HUES64 (cell line): ENCODE measurements at regions not wholly inside any gene's neighbourhood (a gene's known extent, or its start where the extent isn't known, plus 50 kb on each side); places are given as distances from the start of the nearest gene placed in this dataset.

Source experiments
- H3K27ac ChIP-seq: 2 replicates; pipeline ENCODE4 v1.7.0; 2013; ENCODE audit warnings: low read depth, low read length, inconsistent platforms
- H3K27me3 ChIP-seq: 2 replicates; pipeline ENCODE4 v1.6.1; 2013; ENCODE audit warnings: mild to moderate bottlenecking, low read length; ENCODE audit not compliant: insufficient read depth
- H3K36me3 ChIP-seq: 2 replicates; pipeline ENCODE4 v1.6.1; 2013; ENCODE audit warnings: mild to moderate bottlenecking, low read length; ENCODE audit not compliant: insufficient read depth
- H3K4me1 ChIP-seq: 2 replicates; pipeline ENCODE4 v1.6.1; 2013; ENCODE audit warnings: mild to moderate bottlenecking, low read length, moderate library complexity; ENCODE audit not compliant: insufficient read depth
- H3K4me3 ChIP-seq: 2 replicates; pipeline ENCODE4 v1.5.1; 2013; ENCODE audit warnings: mild to moderate bottlenecking, low read length, moderate library complexity
- H3K9ac ChIP-seq: 2 replicates; pipeline ENCODE4 v1.6.1; 2013; ENCODE audit warnings: mild to moderate bottlenecking, low read depth, low read length
- H3K9me3 ChIP-seq: 2 replicates; pipeline ENCODE4 v1.6.1; 2013; ENCODE audit warnings: low read depth, low read length; ENCODE audit not compliant: insufficient read depth
- WGBS: fragments of 150-250, 120-280 bp; methylation state at CpG from one replicate; pipeline ENCODE4 v1.1.7; 2013; ENCODE audit warnings: missing lambda C conversion rate; 5-methylcytosine and 5-hydroxymethylcytosine counted together

- H3K36me3 ChIP-seq = no peaks in the 10 kb centered on the region
- WGBS = 90% methylated on average over 4 of the region's 4 CpGs
- H3K9ac ChIP-seq = no peak overlapping the region
- no peak overlapping the region for H3K4me3 ChIP-seq
- no peaks in the 10 kb centered on the region for H3K4me1 ChIP-seq
- H3K27me3 ChIP-seq = no peaks in the 10 kb centered on the region
- no peak overlapping the region for H3K27ac ChIP-seq
- H3K9me3 ChIP-seq = no peaks in the 10 kb centered on the region
Measured at GRCh38 chr12:25853316-25854095, 105.0 kb upstream of the RASSF8 start.

GRCh38 chr12:25854991-25855390, 103.5 kb upstream of the RASSF8 start:
- H3K9me3 ChIP-seq = no peaks in the 10 kb centered on the region
- no peaks in the 10 kb centered on the region for H3K36me3 ChIP-seq
- H3K27me3 ChIP-seq = no peaks in the 10 kb centered on the region
- H3K4me3 ChIP-seq = no peak overlapping the region
- no peak overlapping the region for H3K27ac ChIP-seq
- H3K4me1 ChIP-seq = no peaks in the 10 kb centered on the region
- WGBS = 99% methylated on average over 7 of the region's 7 CpGs
- no peak overlapping the region for H3K9ac ChIP-seq

- H3K9me3 ChIP-seq = no peaks in the 10 kb centered on the region
- H3K36me3 ChIP-seq = no peaks in the 10 kb centered on the region
- no peaks in the 10 kb centered on the region for H3K27me3 ChIP-seq
- 93% methylated on average over 3 of the region's 3 CpGs for WGBS
- H3K4me1 ChIP-seq = no peaks in the 10 kb centered on the region
- H3K27ac ChIP-seq = no peak overlapping the region
- no peak overlapping the region for H3K9ac ChIP-seq
- H3K4me3 ChIP-seq = no peak overlapping the region
Measured at GRCh38 chr12:25855716-25856115, 102.8 kb upstream of the RASSF8 start.

- Histone ChIP-seq H3K4me1 (peaks cover 4% of the 10 kb centered on the region; the same call in 1 of the 2 replicates), H3K9me3 (no peaks in the 10 kb centered on the region), H3K27me3 (no peaks in the 10 kb centered on the region), H3K36me3 (no peaks in the 10 kb centered on the region), H3K4me3 (no peak overlapping the region), H3K27ac (no peak overlapping the region), H3K9ac (no peak overlapping the region)
- 92% methylated on average over 7 of the region's 7 CpGs for WGBS
Measured at GRCh38 chr12:25859976-25860375, 98.5 kb upstream of the RASSF8 start.

GRCh38 chr12:25861226-25861625, 97.3 kb upstream of the RASSF8 start:
- Histone ChIP-seq H3K9me3 (no peaks in the 10 kb centered on the region), H3K36me3 (no peaks in the 10 kb centered on the region), H3K4me1 (peaks cover 4% of the 10 kb centered on the region; the same call in 1 of the 2 replicates), H3K27me3 (no peaks in the 10 kb centered on the region), H3K9ac (no peak overlapping the region), H3K27ac (no peak overlapping the region), H3K4me3 (no peak overlapping the region)
- 95% methylated on average over 2 of the region's 2 CpGs for WGBS

- 91% methylated on average over 3 of the region's 3 CpGs for WGBS
- Histone ChIP-seq H3K27ac (no peak overlapping the region), H3K4me3 (no peak overlapping the region), H3K9me3 (no peaks in the 10 kb centered on the region), H3K36me3 (no peaks in the 10 kb centered on the region), H3K9ac (no peak overlapping the region), H3K27me3 (no peaks in the 10 kb centered on the region), H3K4me1 (peaks cover 4% of the 10 kb centered on the region; the same call in 1 of the 2 replicates)
Measured at GRCh38 chr12:25864306-25865276, 93.9 kb upstream of the RASSF8 start.

GRCh38 chr12:25866586-25867378, 91.7 kb upstream of the RASSF8 start:
- Histone ChIP-seq H3K4me3 (no peak overlapping the region), H3K27ac (no peak overlapping the region), H3K36me3 (no peaks in the 10 kb centered on the region), H3K27me3 (no peaks in the 10 kb centered on the region), H3K4me1 (no peaks in the 10 kb centered on the region), H3K9me3 (no peaks in the 10 kb centered on the region), H3K9ac (no peak overlapping the region)
- WGBS = 92% methylated on average over 6 of the region's 6 CpGs

GRCh38 chr12:25868193-25868592, 90.3 kb upstream of the RASSF8 start:
- Histone ChIP-seq H3K27ac (no peak overlapping the region), H3K4me3 (no peak overlapping the region), H3K36me3 (no peaks in the 10 kb centered on the region), H3K4me1 (no peaks in the 10 kb centered on the region), H3K9me3 (no peaks in the 10 kb centered on the region), H3K27me3 (no peaks in the 10 kb centered on the region), H3K9ac (no peak overlapping the region)

- no peaks in the 10 kb centered on the region for H3K27me3 ChIP-seq
- no peak overlapping the region for H3K4me3 ChIP-seq
- no peak overlapping the region for H3K9ac ChIP-seq
- H3K27ac ChIP-seq = no peak overlapping the region
- H3K36me3 ChIP-seq = no peaks in the 10 kb centered on the region
- 0 out of 2 replicates have a peak, but pooled peaks cover 7% of the 10 kb centered on the region for H3K4me1 ChIP-seq
- H3K9me3 ChIP-seq = no peaks in the 10 kb centered on the region
Measured at GRCh38 chr12:25872137-25872536, 86.3 kb upstream of the RASSF8 start.

- H3K4me1 ChIP-seq = 0 out of 2 replicates have a peak, but pooled peaks cover 7% of the 10 kb centered on the region
- no peaks in the 10 kb centered on the region for H3K36me3 ChIP-seq
- no peak overlapping the region for H3K4me3 ChIP-seq
- no peak overlapping the region for H3K9ac ChIP-seq
- H3K27ac ChIP-seq = no peak overlapping the region
- WGBS = 78% methylated on average over 1 of the region's 1 CpG
- no peaks in the 10 kb centered on the region for H3K27me3 ChIP-seq
- no peaks in the 10 kb centered on the region for H3K9me3 ChIP-seq
Measured at GRCh38 chr12:25875661-25876060, 82.8 kb upstream of the RASSF8 start.
